H9 (cell line): ENCODE measurements at regions not wholly inside any gene's neighbourhood (a gene's known extent, or its start where the extent isn't known, plus 50 kb on each side); places are given as distances from the start of the nearest gene placed in this dataset.

Source experiments
- DNase-seq: peaks from one replicate; pipeline ENCODE4 v3.0.0-alpha.2; 2017
- H2AFZ ChIP-seq: one replicate; pipeline ENCODE4 v1.6.1; 2013; ENCODE audit warnings: mild to moderate bottlenecking, low read length, control low read depth, moderate library complexity
- H2AK5ac ChIP-seq: 2 replicates; pipeline ENCODE4 v1.6.1; 2013; ENCODE audit warnings: low read length, control low read depth, mixed read lengths; ENCODE audit not compliant: insufficient read length
- H2BK120ac ChIP-seq: one replicate; pipeline ENCODE4 v1.6.1; 2013; ENCODE audit warnings: low read depth, mild to moderate bottlenecking, low read length, control low read depth, inconsistent platforms; ENCODE audit not compliant: poor library complexity, severe bottlenecking
- H2BK12ac ChIP-seq: 2 replicates; pipeline ENCODE4 v1.6.1; 2013; ENCODE audit warnings: low read length, control low read depth, mixed read lengths, low read depth; ENCODE audit not compliant: insufficient read length
- H2BK15ac ChIP-seq: 2 replicates; pipeline ENCODE4 v1.6.1; 2013; ENCODE audit warnings: low read depth, low read length, control low read depth
- H2BK20ac ChIP-seq: one replicate; pipeline ENCODE4 v1.6.1; 2013; ENCODE audit warnings: low read depth, mild to moderate bottlenecking, low read length, control low read depth, inconsistent platforms; ENCODE audit not compliant: poor library complexity, severe bottlenecking
- H2BK5ac ChIP-seq: 2 replicates; pipeline ENCODE4 v1.6.1; 2013; ENCODE audit warnings: low read length, control low read depth, mixed read lengths; ENCODE audit not compliant: insufficient read length
- H3K14ac ChIP-seq: 2 replicates; pipeline ENCODE4 v1.6.1; 2013; ENCODE audit warnings: low read length, control low read depth; ENCODE audit not compliant: insufficient read depth
- H3K18ac ChIP-seq: 2 replicates; pipeline ENCODE4 v1.6.1; 2013; ENCODE audit warnings: low read depth, mild to moderate bottlenecking, mixed read lengths, low read length, control low read depth; ENCODE audit not compliant: insufficient read length
- H3K23ac ChIP-seq: 2 replicates; pipeline ENCODE4 v1.6.1; 2013; ENCODE audit warnings: low read length, control low read depth, mixed read lengths, low read depth; ENCODE audit not compliant: insufficient read length
- H3K23me2 ChIP-seq: 2 replicates; pipeline ENCODE4 v1.6.1; 2013; ENCODE audit warnings: low read depth, mild to moderate bottlenecking, mixed read lengths, low read length, control low read depth; ENCODE audit not compliant: insufficient read length, poor library complexity, severe bottlenecking
- H3K27ac ChIP-seq: 2 replicates; pipeline ENCODE4 v1.5.1; 2013; ENCODE audit warnings: low read length, control low read depth, mixed read lengths, low read depth; ENCODE audit not compliant: insufficient read length
- H3K27me3 ChIP-seq: 2 replicates; pipeline ENCODE4 v1.6.1; 2013; ENCODE audit warnings: low read length, control low read depth, inconsistent platforms; ENCODE audit not compliant: insufficient read depth
- H3K4ac ChIP-seq: 2 replicates; pipeline ENCODE4 v1.6.1; 2013; ENCODE audit warnings: low read depth, mild to moderate bottlenecking, control low read depth, inconsistent platforms, low read length, moderate library complexity
- H3K4me1 ChIP-seq: 2 replicates; pipeline ENCODE4 v1.6.1; 2013; ENCODE audit warnings: low read length, control low read depth, inconsistent platforms; ENCODE audit not compliant: insufficient read depth
- H3K4me2 ChIP-seq: 2 replicates; pipeline ENCODE4 v1.6.1; 2013; ENCODE audit warnings: low read length, control low read depth, mixed read lengths; ENCODE audit not compliant: insufficient read length, insufficient read depth
- H3K56ac ChIP-seq: 2 replicates; pipeline ENCODE4 v1.6.1; 2013; ENCODE audit warnings: low read depth, mild to moderate bottlenecking, mixed read lengths, low read length, control low read depth; ENCODE audit not compliant: insufficient read length
- H3K79me1 ChIP-seq: 2 replicates; pipeline ENCODE4 v1.6.1; 2013; ENCODE audit warnings: low read depth, mild to moderate bottlenecking, moderate library complexity, low read length, control low read depth, inconsistent platforms; ENCODE audit not compliant: insufficient read depth, poor library complexity, severe bottlenecking
- H3K79me2 ChIP-seq: 2 replicates; pipeline ENCODE4 v1.6.1; 2013; ENCODE audit warnings: low read length, control low read depth, inconsistent platforms; ENCODE audit not compliant: insufficient read depth
- H3K9ac ChIP-seq: 2 replicates; pipeline ENCODE4 v1.6.1; 2013; ENCODE audit warnings: low read length, control low read depth, mixed read lengths; ENCODE audit not compliant: insufficient read length; ENCODE audit errors: extremely low read depth
- H3K9me3 ChIP-seq: one replicate; pipeline ENCODE4 v1.6.1; 2013; ENCODE audit warnings: low read depth, low read length, inconsistent platforms; ENCODE audit not compliant: control insufficient read depth
- H3T11ph ChIP-seq: one replicate; pipeline ENCODE4 v1.6.1; 2013; ENCODE audit warnings: mild to moderate bottlenecking, low read length, control low read depth, inconsistent platforms
- H4K20me1 ChIP-seq: one replicate; pipeline ENCODE4 v1.6.1; 2013; ENCODE audit not compliant: control insufficient read depth, insufficient read length, insufficient read depth
- H4K5ac ChIP-seq: 2 replicates; pipeline ENCODE4 v1.6.1; 2013; ENCODE audit warnings: low read depth, mild to moderate bottlenecking, mixed read lengths, low read length, control low read depth; ENCODE audit not compliant: insufficient read length
- H4K8ac ChIP-seq: replicated peaks from 2 replicates; pipeline ENCODE4 v1.6.1; 2013; ENCODE audit warnings: low read length, control low read depth, mixed read lengths, low read depth; ENCODE audit not compliant: insufficient read length
- H4K91ac ChIP-seq: 2 replicates; pipeline ENCODE4 v1.6.1; 2013; ENCODE audit warnings: low read depth, mild to moderate bottlenecking, moderate library complexity, mixed read lengths, low read length, control low read depth; ENCODE audit not compliant: insufficient read length
- H3K27ac Mint-ChIP-seq, 3 experiments: 2 replicates in 2 of 3; 3 replicates in 1 of 3; pipeline ENCODE4 v1.8.0; 2020 to 2021; ENCODE audit warnings: mixed read lengths in 3 of 3, mild to moderate bottlenecking in 1 of 3, moderate library complexity in 1 of 3
- H3K27me3 Mint-ChIP-seq: 2 replicates; pipeline ENCODE4 v1.8.0; 2021; ENCODE audit warnings: low read depth, mild to moderate bottlenecking, moderate library complexity, mixed read lengths
- H3K36me3 Mint-ChIP-seq, 3 experiments: 2 replicates in 2 of 3; 3 replicates in 1 of 3; pipeline ENCODE4 v1.8.0; 2020 to 2021; ENCODE audit warnings: low read depth in 3 of 3, mixed read lengths in 3 of 3; ENCODE audit not compliant: insufficient read depth in 1 of 3
- H3K4me1 Mint-ChIP-seq, 2 experiments: 2 replicates each; pipeline ENCODE4 v1.8.0; 2020; ENCODE audit warnings: mixed read lengths in 2 of 2
- H3K4me3 Mint-ChIP-seq, 2 experiments: 2 replicates in 1 of 2; 3 replicates in 1 of 2; pipeline ENCODE4 v1.8.0; 2020 to 2021; ENCODE audit warnings: mild to moderate bottlenecking in 2 of 2, mixed read lengths in 2 of 2, moderate library complexity in 1 of 2
- H3K9me3 Mint-ChIP-seq, 2 experiments: 2 replicates in 1 of 2; 3 replicates in 1 of 2; pipeline ENCODE4 v1.8.0; 2020; ENCODE audit warnings: mild to moderate bottlenecking in 2 of 2, mixed read lengths in 2 of 2, moderate library complexity in 1 of 2
- WGBS: extraction: QIAGEN DNeasy Blood & Tissue Kit; methylation state at CpG from one replicate; pipeline ENCODE4 v1.1.7; 2013; ENCODE audit warnings: missing lambda C conversion rate, low lambda C conversion rate, mixed read lengths; ENCODE audit not compliant: insufficient read length; ENCODE audit errors: extremely low coverage; 5-methylcytosine and 5-hydroxymethylcytosine counted together
- TF ChIP-seq, protein P1 (sequence below): fragments of 200-600 bp; sonication (generic); conservative IDR thresholded peaks from 3 replicates; pipeline ENCODE4 v1.8.0; 2021; ENCODE audit warnings: antibody characterized with exemption, mild to moderate bottlenecking

DNA sequence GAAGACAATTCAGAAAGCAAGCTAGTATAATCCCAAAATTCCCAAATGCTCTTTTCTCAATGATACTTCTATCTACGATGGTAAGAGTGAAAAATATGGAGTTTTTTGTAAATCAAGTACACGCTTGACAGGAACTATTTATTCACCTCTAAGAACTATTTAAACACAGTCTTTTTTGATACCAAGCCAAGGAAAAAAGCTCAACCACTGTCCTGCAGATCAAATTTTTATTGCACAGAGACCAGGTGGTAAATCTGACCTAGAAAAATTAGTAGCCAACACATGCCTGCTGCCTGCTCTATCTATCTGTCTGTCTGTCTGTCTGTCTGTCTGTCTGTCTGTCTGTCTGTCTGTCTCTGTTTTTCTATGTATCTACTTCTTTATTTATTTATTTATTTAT lies 292.2 kb downstream of the MZT1 start:
- H4K8ac ChIP-seq: no peak overlapping the region
- H2AFZ ChIP-seq: no peak overlapping the region
- H3K56ac ChIP-seq: no peak overlapping the region
- H4K5ac ChIP-seq: no peak overlapping the region
- H3K18ac ChIP-seq: no peak overlapping the region
- H2BK12ac ChIP-seq: no peak overlapping the region
- no peaks in the 10 kb centered on the region for H3K23me2 ChIP-seq
- WGBS: no CpG with 5 or more reads among the region's 2 CpGs
- no peak overlapping the region for H2BK20ac ChIP-seq
- H2BK15ac ChIP-seq: no peak overlapping the region
- TF ChIP-seq, protein P1, sequence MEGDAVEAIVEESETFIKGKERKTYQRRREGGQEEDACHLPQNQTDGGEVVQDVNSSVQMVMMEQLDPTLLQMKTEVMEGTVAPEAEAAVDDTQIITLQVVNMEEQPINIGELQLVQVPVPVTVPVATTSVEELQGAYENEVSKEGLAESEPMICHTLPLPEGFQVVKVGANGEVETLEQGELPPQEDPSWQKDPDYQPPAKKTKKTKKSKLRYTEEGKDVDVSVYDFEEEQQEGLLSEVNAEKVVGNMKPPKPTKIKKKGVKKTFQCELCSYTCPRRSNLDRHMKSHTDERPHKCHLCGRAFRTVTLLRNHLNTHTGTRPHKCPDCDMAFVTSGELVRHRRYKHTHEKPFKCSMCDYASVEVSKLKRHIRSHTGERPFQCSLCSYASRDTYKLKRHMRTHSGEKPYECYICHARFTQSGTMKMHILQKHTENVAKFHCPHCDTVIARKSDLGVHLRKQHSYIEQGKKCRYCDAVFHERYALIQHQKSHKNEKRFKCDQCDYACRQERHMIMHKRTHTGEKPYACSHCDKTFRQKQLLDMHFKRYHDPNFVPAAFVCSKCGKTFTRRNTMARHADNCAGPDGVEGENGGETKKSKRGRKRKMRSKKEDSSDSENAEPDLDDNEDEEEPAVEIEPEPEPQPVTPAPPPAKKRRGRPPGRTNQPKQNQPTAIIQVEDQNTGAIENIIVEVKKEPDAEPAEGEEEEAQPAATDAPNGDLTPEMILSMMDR: no peak
- no peak overlapping the region for H3K9ac ChIP-seq
- no peaks in the 10 kb centered on the region for H3K36me3 Mint-ChIP-seq
- peaks cover 1% of the 10 kb centered on the region; the same call in 1 of the 2 replicates for H3K27me3 Mint-ChIP-seq
- H3K27ac Mint-ChIP-seq: no peak overlapping the region
- no peaks in the 10 kb centered on the region for H4K20me1 ChIP-seq
- H3K9me3 ChIP-seq: no peaks in the 10 kb centered on the region
- DNase-seq: no peak
- no peaks in the 10 kb centered on the region for H3K9me3 Mint-ChIP-seq
- H3K79me2 ChIP-seq: no peaks in the 10 kb centered on the region
- peaks cover 34 to 42% of the 10 kb centered on the region in 2 experiments for H3K4me1 Mint-ChIP-seq
- no peak overlapping the region for H3K14ac ChIP-seq
- no peak overlapping the region for H3T11ph ChIP-seq
- H2AK5ac ChIP-seq: no peak overlapping the region
- no peak overlapping the region for H2BK5ac ChIP-seq
- no peak overlapping the region for H3K4ac ChIP-seq
- no peak overlapping the region for H3K4me2 ChIP-seq
- no peak overlapping the region for H3K23ac ChIP-seq
- H3K79me1 ChIP-seq: no peaks in the 10 kb centered on the region
- H4K91ac ChIP-seq: no peak overlapping the region
- no peaks in the 10 kb centered on the region for H3K27me3 ChIP-seq
- no peak overlapping the region for H3K4me3 Mint-ChIP-seq
- H3K27ac ChIP-seq: no peak overlapping the region
- H2BK120ac ChIP-seq: no peak overlapping the region
- H3K4me1 ChIP-seq: no peaks in the 10 kb centered on the region; the same call in 1 of the 2 replicates
